Left ventricle myocardium inferior (tissue), 1 donor: ENCODE measurements at regions not wholly inside any gene's neighbourhood (a gene's known extent, or its start where the extent isn't known, plus 50 kb on each side); places are given as distances from the start of the nearest gene placed in this dataset.
"Not testable (repeated sequence)": the region's sequence is repeated elsewhere in the genome, so short reads cannot be mapped to it uniquely, and the experiment has no call there.

Experiments used
- DNase-seq: peaks from one replicate; pipeline ENCODE4 v3.0.0-alpha.2; 2020
- H3K27ac ChIP-seq: fragments of 200-600 bp; replicated peaks from 2 replicates; pipeline ENCODE4 v1.8.0; 2021
- H3K27me3 ChIP-seq: fragments of 200-600 bp; 2 replicates; pipeline ENCODE4 v1.8.0; 2021; ENCODE audit warnings: low read depth
- H3K36me3 ChIP-seq: fragments of 200-600 bp; 2 replicates; pipeline ENCODE4 v1.8.0; 2021
- H3K4me1 ChIP-seq: fragments of 200-600 bp; 2 replicates; pipeline ENCODE4 v1.8.0; 2021
- H3K4me3 ChIP-seq: fragments of 200-600 bp; 2 replicates; pipeline ENCODE4 v1.8.0; 2021; ENCODE audit warnings: mild to moderate bottlenecking, moderate library complexity
- H3K9me3 ChIP-seq: fragments of 200-600 bp; replicated peaks from 2 replicates; pipeline ENCODE4 v1.8.0; 2021
- CTCF ChIP-seq: fragments of 200-600 bp; IDR thresholded peaks from 2 replicates; pipeline ENCODE4 v1.8.0; 2021; ENCODE audit warnings: antibody characterized with exemption, mild to moderate bottlenecking, borderline replicate concordance
- intact Hi-C: fragments of 100-400 bp; cut with micrococcal nuclease; formaldehyde crosslinking; loops from one replicate; pipeline ENCODE4 v1.11.0; 2022
- donor health status: DM: no; HTN: yes; CAD: no; lungs with severe emphysema.

GRCh38 chr6:137282254-137282653 is 63.1 kb upstream of the IFNGR1 start:
- H3K27ac ChIP-seq = no peak overlapping the region
- H3K4me3 ChIP-seq = no peak overlapping the region
- no peaks in the 10 kb centered on the region for H3K36me3 ChIP-seq
- H3K27me3 ChIP-seq = no peaks in the 10 kb centered on the region
- H3K9me3 ChIP-seq = no peaks in the 10 kb centered on the region
- no peak for TF ChIP-seq CTCF
- no peak for DNase-seq
- H3K4me1 ChIP-seq = no peaks in the 10 kb centered on the region
- intact Hi-C loops = no loop called here

- H3K27me3 ChIP-seq, H3K36me3 ChIP-seq, H3K9me3 ChIP-seq, H3K27ac ChIP-seq, intact Hi-C loops, H3K4me1 ChIP-seq, H3K4me3 ChIP-seq, DNase-seq: not testable (repeated sequence)
Measured at GRCh38 chr6:137279279-137279678, 60.1 kb upstream of the IFNGR1 start.

GRCh38 chr6:137277971-137278637 is 58.9 kb upstream of the IFNGR1 start:
- intact Hi-C loops = no loop called here
- TF ChIP-seq CTCF = no peak
- Histone ChIP-seq H3K4me3 (no peak overlapping the region), H3K36me3 (no peaks in the 10 kb centered on the region), H3K27ac (no peak overlapping the region), H3K27me3 (no peaks in the 10 kb centered on the region), H3K9me3 (no peaks in the 10 kb centered on the region), H3K4me1 (no peaks in the 10 kb centered on the region)
- DNase-seq = no peak

- H3K27ac ChIP-seq = no peak overlapping the region
- no peaks in the 10 kb centered on the region for H3K4me1 ChIP-seq
- no peaks in the 10 kb centered on the region for H3K36me3 ChIP-seq
- TF ChIP-seq CTCF = no peak
- intact Hi-C loops = loop anchor here (5.0 kb wide), 1 partner anchor 370 kb away; no protein-coding TSS in a partner anchor
- DNase-seq = no peak
- peaks cover 5% of the 10 kb centered on the region for H3K9me3 ChIP-seq
- no peak overlapping the region for H3K4me3 ChIP-seq
- H3K27me3 ChIP-seq = no peaks in the 10 kb centered on the region
Measured at GRCh38 chr6:137272403-137272802, 53.2 kb upstream of the IFNGR1 start.

GRCh38 chr6:137271245-137272183 is 52.3 kb upstream of the IFNGR1 start:
- DNase-seq = no peak
- peak; percentile 95 for TF ChIP-seq CTCF
- H3K4me3 ChIP-seq = no peak overlapping the region
- intact Hi-C loops = loop anchor here (2.0 to 5.0 kb wide), 2 partner anchors 43 to 371 kb away; no protein-coding TSS in a partner anchor
- no peaks in the 10 kb centered on the region for H3K4me1 ChIP-seq
- no peaks in the 10 kb centered on the region for H3K36me3 ChIP-seq
- H3K9me3 ChIP-seq = peaks cover 5% of the 10 kb centered on the region
- H3K27ac ChIP-seq = no peak overlapping the region
- H3K27me3 ChIP-seq = no peaks in the 10 kb centered on the region

GRCh38 chr6:137269803-137270202 is 50.6 kb upstream of the IFNGR1 start:
- peaks cover 5% of the 10 kb centered on the region for H3K9me3 ChIP-seq
- DNase-seq = no peak
- no peak for TF ChIP-seq CTCF
- H3K4me1 ChIP-seq = peaks cover 14% of the 10 kb centered on the region
- H3K36me3 ChIP-seq = no peaks in the 10 kb centered on the region
- no peaks in the 10 kb centered on the region for H3K27me3 ChIP-seq
- H3K4me3 ChIP-seq = no peak overlapping the region
- H3K27ac ChIP-seq = no peak overlapping the region
- intact Hi-C loops = loop anchor here (2.0 to 5.0 kb wide), 2 partner anchors 45 to 372 kb away; no protein-coding TSS in a partner anchor
